Endothelial cell of umbilical vein (primary cell): ENCODE measurements at regions not wholly inside any gene's neighbourhood (a gene's known extent, or its start where the extent isn't known, plus 50 kb on each side); places are given as distances from the start of the nearest gene placed in this dataset.

Experiments
- BruUV-seq: library from RNA; stranded (reverse); fragments of 400-500 nt; replicated peaks from 2 replicates; lab custom pipeline; 2021; lab: Mats Ljungman, UMichigan
- CTCF ChIA-PET: fragments of 300-600, 350-600 bp; sonication (Branson Sonifier 250); formaldehyde crosslinking; loops from one replicate; lab custom pipeline; 2021; ENCODE audit warnings: antibody characterized with exemption, inconsistent platforms; lab: Charles Lee
- POLR2A ChIA-PET: fragments of 300-600, 350-600 bp; sonication (Branson Sonifier 250); formaldehyde crosslinking; loops from one replicate; lab custom pipeline; 2021; ENCODE audit warnings: antibody characterized with exemption, inconsistent platforms; lab: Charles Lee
- DNase-seq: peaks from one replicate; pipeline ENCODE4 v3.0.0-alpha.2; 2011; ENCODE audit warnings: low read depth, low spot score
- FAIRE-seq: peaks from 2 replicates; lab custom pipeline; 2011; peaks lifted over from hg19 to GRCh38; lab: Jason Lieb, UNC
- H2AFZ ChIP-seq: 2 replicates; pipeline ENCODE4 v1.6.0; 2012; ENCODE audit warnings: low read depth, low read length, control low read depth, inconsistent platforms
- H3K27ac ChIP-seq: 2 replicates; pipeline ENCODE4 v1.5.1; 2011; ENCODE audit warnings: low read depth, mild to moderate bottlenecking, control low read depth, low read length, moderate library complexity; ENCODE audit not compliant: insufficient read depth
- H3K27me3 ChIP-seq, 2 experiments: 2 replicates each; pipeline versions ENCODE4 v1.6.0 to v1.6.1; 2011; ENCODE audit warnings: low read length in 2 of 2, mixed read lengths in 1 of 2; ENCODE audit not compliant: control insufficient read depth in 2 of 2, insufficient read depth in 2 of 2
- H3K36me3 ChIP-seq, 2 experiments: 2 replicates in 1 of 2; 3 replicates in 1 of 2; pipeline ENCODE4 v1.5.1; 2011; ENCODE audit warnings: low read length in 2 of 2, mild to moderate bottlenecking in 1 of 2, moderate library complexity in 1 of 2; ENCODE audit not compliant: control insufficient read depth in 2 of 2, insufficient read depth in 2 of 2; ENCODE audit errors: extremely low read depth in 1 of 2
- H3K4me1 ChIP-seq: 3 replicates; pipeline ENCODE4 v1.5.1; 2011; ENCODE audit warnings: mild to moderate bottlenecking, low read length; ENCODE audit not compliant: control insufficient read depth, insufficient read depth; ENCODE audit errors: extremely low read depth
- H3K4me2 ChIP-seq: 2 replicates; pipeline ENCODE4 v1.6.1; 2011; ENCODE audit warnings: low read length, control low read depth, mixed read lengths; ENCODE audit not compliant: insufficient read depth
- H3K4me3 ChIP-seq, 3 experiments: fragments of 200-600 bp in 1 of 3; sonication (generic), shearing (Covaris generic) in 1 of 3; replicated peaks in 1 of 3; 2 replicates each; pipeline ENCODE4 v1.5.1; 2011 to 2016; ENCODE audit warnings: control low read depth in 3 of 3, low read length in 3 of 3, mild to moderate bottlenecking in 2 of 3, inconsistent platforms in 1 of 3, low read depth in 1 of 3, moderate library complexity in 1 of 3; ENCODE audit not compliant: insufficient read depth in 1 of 3
- H3K79me2 ChIP-seq: 2 replicates; pipeline ENCODE4 v1.6.0; 2012; ENCODE audit warnings: low read length, inconsistent platforms; ENCODE audit not compliant: control insufficient read depth, insufficient read depth
- H3K9ac ChIP-seq: replicated peaks from 2 replicates; pipeline ENCODE3; 2011; ENCODE audit warnings: low read length, control low read depth; ENCODE audit not compliant: insufficient read depth; ENCODE audit errors: extremely low read depth
- H3K9me1 ChIP-seq: replicated peaks from 3 replicates; pipeline ENCODE4 v1.6.0; 2011; ENCODE audit warnings: mild to moderate bottlenecking, low read length; ENCODE audit not compliant: control insufficient read depth, insufficient read depth; ENCODE audit errors: extremely low read depth
- H3K9me3 ChIP-seq: replicated peaks from 2 replicates; pipeline ENCODE4 v1.5.1; 2012; ENCODE audit warnings: low read length, inconsistent platforms; ENCODE audit not compliant: control insufficient read depth, insufficient read depth
- H4K20me1 ChIP-seq: replicated peaks from 2 replicates; pipeline ENCODE3; 2011; ENCODE audit warnings: mild to moderate bottlenecking, low read length; ENCODE audit not compliant: control insufficient read depth, insufficient read depth; ENCODE audit errors: extremely low read depth
- CTCF ChIP-seq, 2 donors: IDR thresholded peaks; 1 replicate in 1 of 2; 2 replicates in 1 of 2; pipeline ENCODE4 v1.5.1; 2011; ENCODE audit warnings: low read length in 2 of 2, mild to moderate bottlenecking in 2 of 2, moderate library complexity in 2 of 2, control low read depth in 1 of 2, inconsistent platforms in 1 of 2, low read depth in 1 of 2; ENCODE audit not compliant: insufficient read depth in 1 of 2; ENCODE audit errors: extremely low read depth in 1 of 2
- EZH2 ChIP-seq: IDR thresholded peaks from 2 replicates; pipeline ENCODE4 v1.6.1; 2012; ENCODE audit warnings: borderline replicate concordance, low read depth, mild to moderate bottlenecking, moderate library complexity, low read length, inconsistent platforms; ENCODE audit not compliant: severe bottlenecking
- FOS ChIP-seq: IDR thresholded peaks from 2 replicates; pipeline ENCODE4 v1.6.1; 2011; ENCODE audit warnings: mild to moderate bottlenecking, low read length, moderate library complexity, borderline replicate concordance; ENCODE audit not compliant: insufficient read depth
- GATA2 ChIP-seq: IDR thresholded peaks from 2 replicates; pipeline ENCODE4 v1.7.0; 2011; ENCODE audit warnings: low read depth, mild to moderate bottlenecking, moderate library complexity, mixed read lengths, low read length; ENCODE audit not compliant: insufficient read length, insufficient read depth
- JUN ChIP-seq: IDR thresholded peaks from 2 replicates; pipeline ENCODE4 v1.6.1; 2011; ENCODE audit warnings: borderline replicate concordance, low read depth; ENCODE audit not compliant: insufficient read length, insufficient read depth
- MAX ChIP-seq: IDR thresholded peaks from 2 replicates; pipeline ENCODE4 v1.6.1; 2011; ENCODE audit not compliant: insufficient read depth, insufficient read length
- MYC ChIP-seq: IDR thresholded peaks from one replicate; pipeline ENCODE4 v1.6.1; 2011; ENCODE audit warnings: mild to moderate bottlenecking, low read depth, low read length
- POLR2A ChIP-seq: IDR thresholded peaks from 2 replicates; pipeline ENCODE4 v1.6.1; 2012; ENCODE audit warnings: low read depth, mild to moderate bottlenecking, control low read depth, low read length
- POLR2AphosphoS5 ChIP-seq: IDR thresholded peaks from 2 replicates; pipeline ENCODE4 v1.6.1; 2012; ENCODE audit warnings: low read depth, mild to moderate bottlenecking, control low read depth, low read length, moderate library complexity; ENCODE audit not compliant: insufficient read depth
- dilution Hi-C: fragments of 300-500 bp; cut with MboI; formaldehyde crosslinking; loops from one replicate; pipeline ENCODE4 v1.15.0; 2019; ENCODE audit warnings: low sequenced_read_pairs; ENCODE audit not compliant: extremely low pct_ligation_motif_present
- intact Hi-C: fragments of 100-400 bp; cut with micrococcal nuclease; formaldehyde crosslinking; loops from one replicate; pipeline ENCODE4 v1.10.0; 2022

- Histone ChIP-seq H3K9me3 (no peaks in the 10 kb centered on the region), H3K4me1 (no peaks in the 10 kb centered on the region), H3K9me1 (no peaks in the 10 kb centered on the region), H3K4me3 (no peak overlapping the region), H3K4me2 (no peak overlapping the region), H3K36me3 (no peaks in the 10 kb centered on the region), H3K27me3 (no peaks in the 10 kb centered on the region), H3K79me2 (no peaks in the 10 kb centered on the region), H3K9ac (no peak overlapping the region), H3K27ac (no peak overlapping the region), H2AFZ (no peak overlapping the region), H4K20me1 (no peaks in the 10 kb centered on the region)
- ChIA-PET POLR2A (no interaction called here), CTCF (no interaction called here)
- DNase-seq (no peak), FAIRE-seq (no peak)
- intact Hi-C loops (no loop called here), dilution Hi-C loops (no loop called here)
- no peak for TF ChIP-seq GATA2
- no peak for TF ChIP-seq EZH2
- no peak for TF ChIP-seq POLR2A
- no peak for TF ChIP-seq FOS
- TF ChIP-seq POLR2AphosphoS5, result no peak
- TF ChIP-seq JUN, result no peak
- no TSS peak for BruUV-seq
Measured at GRCh38 chr12:41697161-41697560, 447.5 kb downstream of the GXYLT1 start.

- CTCF ChIA-PET, result interaction anchor here (1.4 kb wide), 1 partner anchor 9 kb away, joined by 3 read pairs; no protein-coding TSS in a partner anchor
Measured at GRCh38 chr12:41684997-41685396, 459.7 kb downstream of the GXYLT1 start.

More at GRCh38 chr12:41684997-41685396, 459.7 kb downstream of the GXYLT1 start:
- POLR2A ChIA-PET, result no interaction called here
- H3K4me1 ChIP-seq, result no peaks in the 10 kb centered on the region
- H2AFZ ChIP-seq, result no peak overlapping the region
- no peak for DNase-seq
- no peak overlapping the region for H3K27ac ChIP-seq
- H3K9ac ChIP-seq, result no peak overlapping the region
- H3K79me2 ChIP-seq, result no peaks in the 10 kb centered on the region
- no peaks in the 10 kb centered on the region for H3K9me1 ChIP-seq
- no peak overlapping the region for H3K4me2 ChIP-seq
- BruUV-seq, result no TSS peak
- no peak for FAIRE-seq
- H3K36me3 ChIP-seq, result no peaks in the 10 kb centered on the region
- intact Hi-C loops (loop anchor here (1.0 to 5.0 kb wide), 2 partner anchors 339 to 1652 kb away; no protein-coding TSS in a partner anchor), dilution Hi-C loops (no loop called here)
- H3K4me3 ChIP-seq, result no peak overlapping the region
- H3K27me3 ChIP-seq, result peaks cover 0 to 7% of the 10 kb centered on the region in 2 experiments
- TF ChIP-seq FOS (no peak), POLR2A (no peak), EZH2 (no peak), CTCF (IDR thresholded peaks at IDR 0.05; ENCODE audit: extremely low read depth in 1 of 2, insufficient read depth in 1 of 2, low read depth in 1 of 2, low read length in 2 of 2) (no peak), JUN (no peak), MAX (no peak), MYC (no peak), POLR2AphosphoS5 (no peak), GATA2 (no peak)
- no peaks in the 10 kb centered on the region for H4K20me1 ChIP-seq
- no peaks in the 10 kb centered on the region for H3K9me3 ChIP-seq
